Skeletal muscle satellite cell (primary cell): ENCODE measurements at regions not wholly inside any gene's neighbourhood (a gene's known extent, or its start where the extent isn't known, plus 50 kb on each side); places are given as distances from the start of the nearest gene placed in this dataset.
A peak's percentile ranks its signal among the peaks of the same experiment; 100 is the strongest.

Experiments used
- H3K27me3 ChIP-seq: 2 replicates; pipeline ENCODE4 v1.7.0; 2013; ENCODE audit warnings: low read length; ENCODE audit not compliant: control insufficient read depth, insufficient read depth
- H3K36me3 ChIP-seq: 2 replicates; pipeline ENCODE4 v1.7.0; 2013; ENCODE audit warnings: mild to moderate bottlenecking, control low read depth, low read length; ENCODE audit not compliant: insufficient read depth
- H3K4me1 ChIP-seq: 2 replicates; pipeline ENCODE4 v1.7.0; 2013; ENCODE audit warnings: low read length; ENCODE audit not compliant: control insufficient read depth, insufficient read depth
- H3K4me2 ChIP-seq: 2 replicates; pipeline ENCODE4 v1.7.0; 2013; ENCODE audit warnings: mild to moderate bottlenecking, low read length
- H3K4me3 ChIP-seq: 2 replicates; pipeline ENCODE4 v1.7.0; 2013; ENCODE audit warnings: low read length
- H3K9ac ChIP-seq: 2 replicates; pipeline ENCODE4 v1.7.0; 2013; ENCODE audit warnings: mild to moderate bottlenecking, low read depth, low read length, moderate library complexity
- H3K9me3 ChIP-seq: replicated peaks from 2 replicates; pipeline ENCODE4 v1.7.0; 2013; ENCODE audit warnings: mild to moderate bottlenecking, control low read depth, low read length

GRCh38 chrX:39845233-39845632 is 252.5 kb downstream of the BCOR start:
- H3K4me2 ChIP-seq, result no peak overlapping the region
- H3K4me3 ChIP-seq, result no peak overlapping the region
- H3K27me3 ChIP-seq, result no peaks in the 10 kb centered on the region
- H3K9ac ChIP-seq, result no peak overlapping the region
- no peaks in the 10 kb centered on the region for H3K36me3 ChIP-seq
- no peaks in the 10 kb centered on the region for H3K9me3 ChIP-seq
- peaks cover 11% of the 10 kb centered on the region for H3K4me1 ChIP-seq

- Histone ChIP-seq H3K4me3 (no peak overlapping the region), H3K27me3 (no peaks in the 10 kb centered on the region), H3K4me1 (peaks cover 14% of the 10 kb centered on the region), H3K9ac (no peak overlapping the region), H3K36me3 (no peaks in the 10 kb centered on the region), H3K9me3 (no peaks in the 10 kb centered on the region), H3K4me2 (no peak overlapping the region)
Observed at GRCh38 chrX:39846460-39846859, 251.3 kb downstream of the BCOR start.

- no peak overlapping the region for H3K4me2 ChIP-seq
- H3K9ac ChIP-seq, result no peak overlapping the region
- no peaks in the 10 kb centered on the region for H3K9me3 ChIP-seq
- H3K4me3 ChIP-seq, result no peak overlapping the region
- no peaks in the 10 kb centered on the region for H3K27me3 ChIP-seq
- peaks cover 14% of the 10 kb centered on the region for H3K4me1 ChIP-seq
- H3K36me3 ChIP-seq, result no peaks in the 10 kb centered on the region
Observed at GRCh38 chrX:39848243-39848642, 249.5 kb downstream of the BCOR start.

- no peak overlapping the region for H3K9ac ChIP-seq
- H3K36me3 ChIP-seq, result no peaks in the 10 kb centered on the region
- no peaks in the 10 kb centered on the region for H3K27me3 ChIP-seq
- peaks cover 20% of the 10 kb centered on the region for H3K4me1 ChIP-seq
- H3K4me2 ChIP-seq, result no peak overlapping the region
- H3K4me3 ChIP-seq, result no peak overlapping the region
- H3K9me3 ChIP-seq, result no peaks in the 10 kb centered on the region
Observed at GRCh38 chrX:39848900-39849299, 248.9 kb downstream of the BCOR start.

GRCh38 chrX:39850209-39850608 is 247.5 kb downstream of the BCOR start:
- H3K9ac ChIP-seq, result no peak overlapping the region

GRCh38 chrX:39850630-39851152 is 247.1 kb downstream of the BCOR start:
- Histone ChIP-seq H3K9me3 (no peaks in the 10 kb centered on the region), H3K36me3 (no peaks in the 10 kb centered on the region), H3K27me3 (no peaks in the 10 kb centered on the region), H3K4me1 (peaks cover 29% of the 10 kb centered on the region), H3K9ac (no peak overlapping the region), H3K4me2 (no peak overlapping the region), H3K4me3 (no peak overlapping the region)

More at GRCh38 chrX:39850209-39850608, 247.5 kb downstream of the BCOR start:
- H3K36me3 ChIP-seq, result no peaks in the 10 kb centered on the region
- no peak overlapping the region for H3K4me2 ChIP-seq
- H3K4me1 ChIP-seq, result peaks cover 24% of the 10 kb centered on the region
- no peaks in the 10 kb centered on the region for H3K9me3 ChIP-seq
- no peaks in the 10 kb centered on the region for H3K27me3 ChIP-seq
- no peak overlapping the region for H3K4me3 ChIP-seq

- H3K9ac ChIP-seq, result no peak overlapping the region
- no peaks in the 10 kb centered on the region for H3K27me3 ChIP-seq
- H3K4me3 ChIP-seq, result no peak overlapping the region
- no peaks in the 10 kb centered on the region for H3K9me3 ChIP-seq
- H3K4me1 ChIP-seq, result peaks cover 34% of the 10 kb centered on the region
- no peak overlapping the region for H3K4me2 ChIP-seq
- no peaks in the 10 kb centered on the region for H3K36me3 ChIP-seq
Observed at GRCh38 chrX:39851745-39852455, 245.9 kb downstream of the BCOR start.

- Histone ChIP-seq H3K4me2 (no peak overlapping the region), H3K9me3 (no peaks in the 10 kb centered on the region), H3K4me1 (peaks cover 34% of the 10 kb centered on the region), H3K9ac (no peak overlapping the region), H3K36me3 (no peaks in the 10 kb centered on the region), H3K27me3 (no peaks in the 10 kb centered on the region), H3K4me3 (no peak overlapping the region)
Observed at GRCh38 chrX:39852491-39852890, 245.3 kb downstream of the BCOR start.

GRCh38 chrX:39853417-39854030 is 244.2 kb downstream of the BCOR start:
- H3K4me1 ChIP-seq, result peaks cover 28% of the 10 kb centered on the region
- no peak overlapping the region for H3K9ac ChIP-seq
- no peaks in the 10 kb centered on the region for H3K27me3 ChIP-seq

GRCh38 chrX:39854772-39855747 is 242.7 kb downstream of the BCOR start:
- no peaks in the 10 kb centered on the region for H3K27me3 ChIP-seq
- no peak overlapping the region for H3K9ac ChIP-seq
- peak overlapping the region; percentile 27 for H3K4me2 ChIP-seq
- no peaks in the 10 kb centered on the region for H3K36me3 ChIP-seq
- H3K9me3 ChIP-seq, result no peaks in the 10 kb centered on the region
- peaks cover 27% of the 10 kb centered on the region for H3K4me1 ChIP-seq
- no peak overlapping the region for H3K4me3 ChIP-seq

More at GRCh38 chrX:39853417-39854030, 244.2 kb downstream of the BCOR start:
- Histone ChIP-seq H3K36me3 (no peaks in the 10 kb centered on the region), H3K4me2 (no peak overlapping the region), H3K4me3 (no peak overlapping the region), H3K9me3 (no peaks in the 10 kb centered on the region)

GRCh38 chrX:39855748-39856129 is 242.0 kb downstream of the BCOR start:
- peaks cover 30% of the 10 kb centered on the region for H3K4me1 ChIP-seq
- H3K36me3 ChIP-seq, result no peaks in the 10 kb centered on the region
- no peaks in the 10 kb centered on the region for H3K27me3 ChIP-seq
- H3K4me3 ChIP-seq, result no peak overlapping the region
- H3K9me3 ChIP-seq, result no peaks in the 10 kb centered on the region
- H3K4me2 ChIP-seq, result peak overlapping the region; percentile 27
- H3K9ac ChIP-seq, result no peak overlapping the region
